Loucy (cell line): ENCODE measurements at regions not wholly inside any gene's neighbourhood (a gene's known extent, or its start where the extent isn't known, plus 50 kb on each side); places are given as distances from the start of the nearest gene placed in this dataset.

Experiments
- CTCF ChIP-seq: fragments of 200-600 bp; sonication (generic); conservative IDR thresholded peaks from 2 replicates; pipeline ENCODE4 v1.5.1; 2014; ENCODE audit warnings: mild to moderate bottlenecking, antibody characterized with exemption, low read length
- EZH2phosphoT487 ChIP-seq: fragments of 200-600 bp; IDR thresholded peaks from 2 replicates; pipeline ENCODE4 v1.6.1; 2018; ENCODE audit warnings: antibody characterized with exemption, mild to moderate bottlenecking, moderate library complexity, borderline replicate concordance

- TF ChIP-seq CTCF (no peak), EZH2phosphoT487 (no peak)
Observed at GRCh38 chr11:11169715-11170351, 183.2 kb downstream of the CSNK2A3 start.
